Cardiac fibroblast (primary cell): ENCODE measurements at regions not wholly inside any gene's neighbourhood (a gene's known extent, or its start where the extent isn't known, plus 50 kb on each side); places are given as distances from the start of the nearest gene placed in this dataset.

Source experiments
- DNase-seq, 2 donors: peaks; one replicate each; pipeline versions ENCODE4 v3.0.0 to v3.0.0-alpha.2; 2010; ENCODE audit warnings: low read depth in 2 of 2
- H3K4me3 ChIP-seq, 2 donors: replicated peaks in 1 of 2; 1 replicate in 1 of 2; 2 replicates in 1 of 2; pipeline ENCODE4 v1.5.1; 2011; ENCODE audit warnings: low read depth in 2 of 2, low read length in 2 of 2, mild to moderate bottlenecking in 2 of 2, moderate library complexity in 1 of 2
- CTCF ChIP-seq: IDR thresholded peaks from one replicate; pipeline ENCODE4 v1.5.1; 2011; ENCODE audit warnings: low read depth, mild to moderate bottlenecking, low read length, inconsistent platforms

- H3K4me3 ChIP-seq = no peak overlapping the region
- no peak for TF ChIP-seq CTCF
- no peak for DNase-seq
Measured at GRCh38 chr1:38371505-38371844, 324.9 kb upstream of the POU3F1 start.

- no peak overlapping the region for H3K4me3 ChIP-seq
- DNase-seq = no peak
- no peak for TF ChIP-seq CTCF
Measured at GRCh38 chr1:38370716-38371504, 324.3 kb upstream of the POU3F1 start.

GRCh38 chr1:38365242-38365641, 318.6 kb upstream of the POU3F1 start:
- TF ChIP-seq CTCF = no peak
- DNase-seq = no peak
- H3K4me3 ChIP-seq = no peak overlapping the region

GRCh38 chr1:38361566-38361965, 315.0 kb upstream of the POU3F1 start:
- DNase-seq = no peak
- TF ChIP-seq CTCF = no peak
- H3K4me3 ChIP-seq = no peak overlapping the region

GRCh38 chr1:38360807-38361206, 314.2 kb upstream of the POU3F1 start:
- no peak for DNase-seq
- no peak for TF ChIP-seq CTCF
- no peak overlapping the region for H3K4me3 ChIP-seq

GRCh38 chr1:38353956-38354355, 307.4 kb upstream of the POU3F1 start:
- DNase-seq = no peak
- no peak for TF ChIP-seq CTCF
- no peak overlapping the region for H3K4me3 ChIP-seq

GRCh38 chr1:38352869-38353268, 306.3 kb upstream of the POU3F1 start:
- no peak for TF ChIP-seq CTCF
- no peak for DNase-seq
- no peak overlapping the region for H3K4me3 ChIP-seq
